IMR-90 (cell line): ENCODE measurements at regions not wholly inside any gene's neighbourhood (a gene's known extent, or its start where the extent isn't known, plus 50 kb on each side); places are given as distances from the start of the nearest gene placed in this dataset.

Experiments used
- ATAC-seq: fragments of 200-7000 bp; cut with Tn5 transposase; 2 replicates; pipeline ENCODE4 v1.9.1; 2020; ENCODE audit warnings: low read depth, mild to moderate bottlenecking, moderate library complexity
- BruUV-seq: library from RNA; stranded (reverse); fragments of 400-500 nt; replicated peaks from 2 replicates; lab custom pipeline; 2021; lab: Mats Ljungman, UMichigan
- CTCF ChIA-PET: fragments of 300-600 bp; formaldehyde crosslinking; extraction: SDS; loops from one replicate; lab custom pipeline; 2021; ENCODE audit warnings: antibody characterized with exemption; lab: Yijun Ruan, JAX
- POLR2A ChIA-PET: fragments of 300-600 bp; sonication (Branson Sonifier 250); formaldehyde crosslinking; loops from one replicate; lab custom pipeline; 2022; ENCODE audit warnings: antibody characterized with exemption; ENCODE audit not compliant: unreplicated experiment; lab: Charles Lee
- DNase-seq: peaks from one replicate; pipeline ENCODE4 v3.0.0; 2013
- H2AFZ ChIP-seq: replicated peaks from 2 replicates; pipeline ENCODE3; 2013; ENCODE audit warnings: low read length, mild to moderate bottlenecking; ENCODE audit not compliant: poor library complexity
- H2AK5ac ChIP-seq: 2 replicates; pipeline ENCODE4 v1.6.1; 2013; ENCODE audit warnings: low read depth, low read length, inconsistent platforms
- H2AK9ac ChIP-seq: replicated peaks from 2 replicates; pipeline ENCODE3; 2013; ENCODE audit warnings: mild to moderate bottlenecking, low read depth, low read length, moderate library complexity; ENCODE audit not compliant: poor library complexity
- H2BK120ac ChIP-seq: 2 replicates; pipeline ENCODE4 v1.6.1; 2013; ENCODE audit warnings: low read depth, low read length, inconsistent platforms
- H2BK15ac ChIP-seq: 3 replicates; pipeline ENCODE4 v1.6.1; 2013; ENCODE audit warnings: low read depth, low read length, inconsistent platforms
- H2BK20ac ChIP-seq: 2 replicates; pipeline ENCODE4 v1.6.1; 2013; ENCODE audit warnings: low read depth, mild to moderate bottlenecking, inconsistent platforms, low read length, moderate library complexity
- H2BK5ac ChIP-seq: 2 replicates; pipeline ENCODE4 v1.6.1; 2013; ENCODE audit warnings: mild to moderate bottlenecking, low read depth, low read length, inconsistent platforms; ENCODE audit not compliant: poor library complexity, severe bottlenecking
- H3K14ac ChIP-seq: replicated peaks from 2 replicates; pipeline ENCODE4 v1.6.1; 2013; ENCODE audit warnings: low read depth, low read length, inconsistent platforms
- H3K18ac ChIP-seq: 2 replicates; pipeline ENCODE4 v1.6.1; 2013; ENCODE audit warnings: low read depth, low read length, control low read depth
- H3K23ac ChIP-seq: 2 replicates; pipeline ENCODE4 v1.6.1; 2013; ENCODE audit warnings: low read depth, low read length, inconsistent platforms
- H3K27ac ChIP-seq: 2 replicates; pipeline ENCODE4 v1.5.1; 2013; ENCODE audit warnings: mild to moderate bottlenecking, control low read depth, low read length; ENCODE audit not compliant: insufficient read depth
- H3K27me3 ChIP-seq: 2 replicates; pipeline ENCODE4 v1.6.1; 2013; ENCODE audit warnings: low read length; ENCODE audit not compliant: control insufficient read depth, insufficient read depth
- H3K36me3 ChIP-seq: 2 replicates; pipeline ENCODE4 v1.6.1; 2013; ENCODE audit warnings: low read length, mixed read lengths; ENCODE audit not compliant: control insufficient read depth, insufficient read depth
- H3K4ac ChIP-seq: 2 replicates; pipeline ENCODE4 v1.6.1; 2013; ENCODE audit warnings: low read depth, low read length, inconsistent platforms
- H3K4me1 ChIP-seq: 2 replicates; pipeline ENCODE4 v1.6.1; 2013; ENCODE audit warnings: low read length, mixed read lengths; ENCODE audit not compliant: control insufficient read depth, insufficient read depth
- H3K4me2 ChIP-seq: 2 replicates; pipeline ENCODE4 v1.6.1; 2013; ENCODE audit warnings: low read depth, mild to moderate bottlenecking, control low read depth, low read length, moderate library complexity
- H3K4me3 ChIP-seq: 2 replicates; pipeline ENCODE4 v1.5.1; 2013; ENCODE audit warnings: low read depth, mild to moderate bottlenecking, control low read depth, low read length, moderate library complexity; ENCODE audit not compliant: insufficient read depth
- H3K56ac ChIP-seq: 2 replicates; pipeline ENCODE4 v1.6.1; 2013; ENCODE audit warnings: low read length, inconsistent platforms; ENCODE audit not compliant: insufficient read depth; ENCODE audit errors: extremely low read depth
- H3K79me1 ChIP-seq, 2 experiments: 2 replicates each; pipeline ENCODE4 v1.6.1; 2013; ENCODE audit warnings: low read length in 2 of 2, inconsistent platforms in 1 of 2, low read depth in 1 of 2
- H3K9ac ChIP-seq: 2 replicates; pipeline ENCODE4 v1.6.1; 2013; ENCODE audit warnings: low read depth, low read length, control low read depth
- H3K9me1 ChIP-seq: 2 replicates; pipeline ENCODE4 v1.6.1; 2013; ENCODE audit warnings: low read length, inconsistent platforms; ENCODE audit not compliant: insufficient read depth
- H3K9me3 ChIP-seq: 2 replicates; pipeline ENCODE4 v1.6.1; 2013; ENCODE audit warnings: low read length; ENCODE audit not compliant: control insufficient read depth, insufficient read depth
- H4K20me1 ChIP-seq: 2 replicates; pipeline ENCODE4 v1.6.1; 2013; ENCODE audit warnings: low read length, inconsistent platforms; ENCODE audit not compliant: insufficient read depth
- H4K5ac ChIP-seq: 2 replicates; pipeline ENCODE4 v1.6.1; 2013; ENCODE audit warnings: mild to moderate bottlenecking, low read depth, low read length, control low read depth
- H4K8ac ChIP-seq, 2 experiments: 2 replicates each; pipeline ENCODE4 v1.6.1; 2013; ENCODE audit warnings: low read depth in 2 of 2, low read length in 2 of 2, control low read depth in 1 of 2, inconsistent platforms in 1 of 2
- H4K91ac ChIP-seq: 2 replicates; pipeline ENCODE4 v1.6.1; 2013; ENCODE audit warnings: low read depth, low read length, inconsistent platforms; ENCODE audit not compliant: insufficient read depth
- BHLHE40 ChIP-seq: fragments of 150-350 bp; IDR thresholded peaks from 2 replicates; pipeline ENCODE4 v1.6.1; 2016; ENCODE audit warnings: mild to moderate bottlenecking, low read depth, low read length
- CEBPB ChIP-seq: IDR thresholded peaks from 2 replicates; pipeline ENCODE4 v1.6.1; 2012; ENCODE audit warnings: low read depth, low read length, improper control_type of control experiment
- CHD1 ChIP-seq: IDR thresholded peaks from 2 replicates; pipeline ENCODE4 v1.6.1; 2012; ENCODE audit warnings: low read depth, low read length, improper control_type of control experiment
- CTCF ChIP-seq: conservative IDR thresholded peaks from 2 replicates; pipeline ENCODE4 v1.5.1; 2012; ENCODE audit warnings: mild to moderate bottlenecking, low read depth, low read length, improper control_type of control experiment
- ELK1 ChIP-seq: fragments of 150-350 bp; IDR thresholded peaks from 2 replicates; pipeline ENCODE4 v1.6.1; 2016; ENCODE audit warnings: low read depth, mild to moderate bottlenecking, low read length, moderate library complexity, borderline replicate concordance
- FOS ChIP-seq: fragments of 150-350 bp; IDR thresholded peaks from 2 replicates; pipeline ENCODE4 v1.6.1; 2016; ENCODE audit warnings: low read depth, low read length
- MAZ ChIP-seq: IDR thresholded peaks from 2 replicates; pipeline ENCODE4 v1.6.1; 2012; ENCODE audit warnings: low read depth, mild to moderate bottlenecking, low read length, improper control_type of control experiment, moderate library complexity, borderline replicate concordance
- POLR2A ChIP-seq: IDR thresholded peaks from 2 replicates; pipeline ENCODE4 v1.6.1; 2012; ENCODE audit warnings: mild to moderate bottlenecking, low read depth, low read length
- RAD21 ChIP-seq: IDR thresholded peaks from 2 replicates; pipeline ENCODE4 v1.6.1; 2012; ENCODE audit warnings: low read length, improper control_type of control experiment
- RCOR1 ChIP-seq: IDR thresholded peaks from 2 replicates; pipeline ENCODE4 v1.6.1; 2012; ENCODE audit warnings: mild to moderate bottlenecking, low read length, improper control_type of control experiment; ENCODE audit not compliant: insufficient replicate concordance
- RFX5 ChIP-seq: IDR thresholded peaks from 2 replicates; pipeline ENCODE4 v1.8.0; 2012; ENCODE audit warnings: low read depth, mild to moderate bottlenecking, low read length, moderate library complexity
- SMC3 ChIP-seq: fragments of 150-350 bp; IDR thresholded peaks from 2 replicates; pipeline ENCODE4 v1.6.1; 2016; ENCODE audit warnings: low read depth, mild to moderate bottlenecking, antibody characterized with exemption, low read length, moderate library complexity
- USF2 ChIP-seq: fragments of 150-350 bp; IDR thresholded peaks from 2 replicates; pipeline ENCODE4 v1.6.1; 2017; ENCODE audit warnings: mild to moderate bottlenecking, antibody characterized with exemption, low read length, low read depth
- WGBS, 2 experiments: methylation state at CpG; one replicate each; pipeline versions ENCODE4 v1.1.5 to v1.1.7; 2013; ENCODE audit warnings: missing lambda C conversion rate in 2 of 2; ENCODE audit not compliant: insufficient read length in 1 of 2; ENCODE audit errors: extremely low coverage in 2 of 2; 5-methylcytosine and 5-hydroxymethylcytosine counted together
- dilution Hi-C: fragments of 300-500 bp; cut with HindIII; formaldehyde crosslinking; loops from one replicate; pipeline ENCODE4 v1.14.3; 2018; ENCODE audit warnings: low sequenced_read_pairs; ENCODE audit not compliant: unreplicated experiment
- in situ Hi-C: fragments of 300-500 bp; cut with MboI; formaldehyde crosslinking; loops from 3 replicates; pipeline ENCODE4 v1.14.3; 2019; ENCODE audit warnings: low sequenced_read_pairs, inconsistent platforms, mixed read lengths
- intact Hi-C: fragments of 100-400 bp; cut with micrococcal nuclease; formaldehyde crosslinking; loops from 2 replicates; pipeline ENCODE4 v1.10.0; 2022

- Histone ChIP-seq H3K14ac (no peak overlapping the region), H3K27ac (no peak overlapping the region), H4K5ac (no peak overlapping the region), H3K4me3 (no peak overlapping the region), H2AFZ (no peak overlapping the region), H2BK120ac (no peak overlapping the region), H3K18ac (no peak overlapping the region), H3K27me3 (no peaks in the 10 kb centered on the region), H3K9me1 (no peaks in the 10 kb centered on the region), H2AK5ac (no peak overlapping the region), H3K4me2 (no peak overlapping the region), H3K23ac (no peak overlapping the region), H2BK15ac (no peak overlapping the region), H4K20me1 (no peaks in the 10 kb centered on the region), H2AK9ac (no peak overlapping the region), H4K8ac (no peak overlapping the region), H3K9me3 (peaks cover 5% of the 10 kb centered on the region; the same call in 1 of the 2 replicates), H3K4ac (no peak overlapping the region), H3K79me1 (no peaks in the 10 kb centered on the region), H2BK20ac (no peak overlapping the region), H2BK5ac (no peak overlapping the region), H3K9ac (no peak overlapping the region), H4K91ac (no peak overlapping the region), H3K4me1 (no peaks in the 10 kb centered on the region), H3K56ac (no peak overlapping the region), H3K36me3 (no peaks in the 10 kb centered on the region)
- intact Hi-C loops = no loop called here
- TF ChIP-seq CEBPB = no peak
- no peak for TF ChIP-seq FOS
- no peak for TF ChIP-seq MAZ
- no peak for TF ChIP-seq RFX5
- no peak for TF ChIP-seq SMC3
- TF ChIP-seq RAD21 = no peak
- no peak for TF ChIP-seq CTCF
- TF ChIP-seq CHD1 = no peak
- TF ChIP-seq POLR2A = no peak
- TF ChIP-seq RCOR1 = no peak
- no peak for TF ChIP-seq BHLHE40
- TF ChIP-seq USF2 = no peak
- TF ChIP-seq ELK1 = no peak
- no peak for ATAC-seq
- no TSS peak for BruUV-seq
- dilution Hi-C loops = no loop called here
- CTCF ChIA-PET = no interaction called here
- no CpG with 5 or more reads among the region's 4 CpGs for WGBS, 2 experiments
- in situ Hi-C loops = no loop called here
- no peak for DNase-seq
- POLR2A ChIA-PET = no interaction called here
These were observed 228.3 kb upstream of the MGAT4C start for GRCh38 chr12:86484473-86484872.
